WERI-Rb-1 (cell line): ENCODE measurements at regions not wholly inside any gene's neighbourhood (a gene's known extent, or its start where the extent isn't known, plus 50 kb on each side); places are given as distances from the start of the nearest gene placed in this dataset.

Experiments used
- DNase-seq: peaks from one replicate; pipeline ENCODE4 v3.0.0-alpha.2; 2020
- H3K27ac ChIP-seq: fragments of 250-450 bp; sonication (Bioruptor Pico); 2 replicates; pipeline ENCODE4 v1.5.1; 2020; ENCODE audit warnings: mild to moderate bottlenecking, moderate library complexity
- H3K27me3 ChIP-seq: fragments of 250-450 bp; sonication (Bioruptor Pico); 2 replicates; pipeline ENCODE4 v1.5.1; 2021; ENCODE audit warnings: mild to moderate bottlenecking, low read depth, moderate library complexity; ENCODE audit not compliant: insufficient read depth, severe bottlenecking
- H3K36me3 ChIP-seq: fragments of 250-450 bp; sonication (Bioruptor Pico); 2 replicates; pipeline ENCODE4 v1.5.1; 2020; ENCODE audit warnings: mild to moderate bottlenecking, moderate library complexity
- H3K4me3 ChIP-seq: 2 replicates; pipeline ENCODE4 v1.5.1; 2011; ENCODE audit warnings: low read depth, mild to moderate bottlenecking, control low read depth, low read length
- H3K9me3 ChIP-seq: fragments of 250-450 bp; sonication (Bioruptor Pico); 2 replicates; pipeline ENCODE4 v1.5.1; 2021; ENCODE audit warnings: mild to moderate bottlenecking, moderate library complexity; ENCODE audit not compliant: severe bottlenecking
- CTCF ChIP-seq: IDR thresholded peaks from 2 replicates; pipeline ENCODE4 v1.5.1; 2011; ENCODE audit warnings: low read depth, mild to moderate bottlenecking, control low read depth, inconsistent platforms, low read length

DNA sequence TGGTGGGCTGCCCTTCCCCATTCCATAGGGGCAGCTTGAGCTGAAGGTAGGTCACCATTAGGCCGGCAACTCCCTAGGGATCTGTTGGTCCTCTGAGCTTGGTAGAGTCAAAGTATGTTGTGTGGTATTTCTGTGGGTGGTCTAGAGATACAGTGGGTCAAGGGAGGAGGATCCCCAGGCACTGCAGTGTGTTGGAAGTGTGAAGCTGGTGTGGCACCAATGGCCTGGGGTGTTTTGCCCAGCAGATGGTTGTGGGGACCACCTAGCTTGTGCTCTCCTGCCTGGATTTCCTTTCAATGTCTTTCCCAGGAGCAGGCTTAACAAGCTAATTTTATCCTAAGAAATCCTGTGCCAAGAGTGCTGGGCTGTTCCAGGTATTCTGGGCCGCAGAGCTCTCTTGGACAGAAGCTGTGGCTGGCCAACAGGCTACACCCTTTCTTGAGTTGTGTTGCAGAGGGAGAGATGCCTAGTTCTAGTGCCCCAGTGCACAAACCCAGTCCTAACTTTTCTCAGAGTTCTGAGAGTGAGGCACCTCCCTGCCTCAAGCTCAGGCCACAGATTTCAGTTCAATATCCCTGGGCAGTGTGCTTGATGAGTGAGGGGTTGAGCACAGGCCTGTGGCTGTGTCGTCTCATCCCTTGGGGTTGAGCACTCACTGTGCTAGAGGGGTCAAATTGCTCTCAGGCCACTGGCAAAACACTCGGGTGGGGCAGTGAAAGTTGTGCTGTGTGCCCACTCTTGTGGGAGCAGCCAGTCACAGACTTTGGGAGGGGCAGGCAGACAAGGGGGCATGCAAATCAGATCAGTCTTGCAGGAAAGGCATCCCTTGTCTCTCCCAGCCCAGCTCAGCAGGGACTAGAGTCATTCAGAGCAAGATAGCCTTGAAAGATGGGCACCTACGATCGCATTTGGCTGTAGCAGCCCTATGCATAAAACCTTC lies 1806.1 kb upstream of the MIR17HG start:
- Histone ChIP-seq H3K9me3 (no peaks in the 10 kb centered on the region), H3K27ac (no peak overlapping the region), H3K27me3 (no peaks in the 10 kb centered on the region), H3K36me3 (no peaks in the 10 kb centered on the region), H3K4me3 (no peak overlapping the region)
- no peak for DNase-seq
- TF ChIP-seq CTCF = no peak

DNA sequence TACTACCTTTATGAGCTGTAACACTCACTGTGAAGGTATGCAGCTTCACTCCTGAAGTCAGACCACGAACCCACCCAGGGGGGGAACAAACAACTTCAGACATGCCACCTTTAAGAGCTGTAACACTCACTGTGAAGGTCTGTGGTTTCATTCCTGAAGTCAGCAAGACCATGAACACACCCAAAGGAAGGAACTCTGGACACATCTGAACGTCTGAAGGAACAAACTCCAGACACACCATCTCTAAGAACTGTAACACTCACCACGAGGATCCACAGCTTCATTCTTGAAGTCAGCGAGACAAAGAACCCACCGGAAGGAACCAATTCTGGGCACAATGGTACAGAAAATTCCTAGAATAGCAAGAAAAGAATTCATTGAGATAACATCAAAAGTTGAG lies 1796.5 kb upstream of the MIR17HG start:
- DNase-seq = no peak
- Histone ChIP-seq H3K27ac (no peak overlapping the region), H3K36me3 (no peaks in the 10 kb centered on the region)

GRCh38 chr13:89554801-89555200 lies 1792.7 kb upstream of the MIR17HG start:
- no peaks in the 10 kb centered on the region for H3K9me3 ChIP-seq
- H3K27ac ChIP-seq = no peak overlapping the region
- no peak for DNase-seq
- H3K4me3 ChIP-seq = no peak overlapping the region
- no peak for TF ChIP-seq CTCF
- no peaks in the 10 kb centered on the region for H3K36me3 ChIP-seq
- H3K27me3 ChIP-seq = no peaks in the 10 kb centered on the region

More for the DNA sequence above, 1796.5 kb upstream of the MIR17HG start:
- H3K4me3 ChIP-seq = no peak overlapping the region
- no peak for TF ChIP-seq CTCF
- no peaks in the 10 kb centered on the region for H3K27me3 ChIP-seq
- no peaks in the 10 kb centered on the region for H3K9me3 ChIP-seq

GRCh38 chr13:89565476-89566100 lies 1781.9 kb upstream of the MIR17HG start:
- H3K9me3 ChIP-seq = peaks cover 5% of the 10 kb centered on the region
- H3K27ac ChIP-seq = no peak overlapping the region
- H3K4me3 ChIP-seq = no peak overlapping the region
- TF ChIP-seq CTCF = no peak
- H3K36me3 ChIP-seq = no peaks in the 10 kb centered on the region
- no peak for DNase-seq
- H3K27me3 ChIP-seq = no peaks in the 10 kb centered on the region

- Histone ChIP-seq H3K9me3 (peaks cover 9% of the 10 kb centered on the region), H3K27ac (no peak overlapping the region), H3K27me3 (no peaks in the 10 kb centered on the region), H3K4me3 (no peak overlapping the region), H3K36me3 (no peaks in the 10 kb centered on the region)
- no peak for DNase-seq
- TF ChIP-seq CTCF = no peak
These were observed 1780.5 kb upstream of the MIR17HG start for GRCh38 chr13:89567025-89567424.
